HL-60 (cell line): ENCODE measurements at regions not wholly inside any gene's neighbourhood (a gene's known extent, or its start where the extent isn't known, plus 50 kb on each side); places are given as distances from the start of the nearest gene placed in this dataset.

Experiments used
- DNase-seq, 2 experiments: peaks; one replicate each; pipeline ENCODE4 v3.0.0-alpha.2; 2010 to 2020; ENCODE audit warnings: low read depth in 1 of 2, low spot score in 1 of 2
- H3K27ac ChIP-seq: fragments of 250-450 bp; sonication (Bioruptor Pico); replicated peaks from 2 replicates; pipeline ENCODE4 v1.5.1; 2020; ENCODE audit warnings: mild to moderate bottlenecking, moderate library complexity
- H3K27me3 ChIP-seq: fragments of 250-450 bp; sonication (Bioruptor Pico); 2 replicates; pipeline ENCODE4 v1.5.1; 2021; ENCODE audit warnings: mild to moderate bottlenecking, moderate library complexity; ENCODE audit not compliant: insufficient read depth, poor library complexity, severe bottlenecking
- H3K4me3 ChIP-seq: replicated peaks from 2 replicates; pipeline ENCODE4 v1.5.1; 2011; ENCODE audit warnings: mild to moderate bottlenecking, control low read depth, low read length; ENCODE audit not compliant: insufficient read depth
- GABPA ChIP-seq: IDR thresholded peaks from 2 replicates; pipeline ENCODE4 v1.6.1; 2012; ENCODE audit warnings: low read depth
- POLR2AphosphoS5 ChIP-seq: IDR thresholded peaks from 2 replicates; pipeline ENCODE4 v1.6.1; 2012; ENCODE audit warnings: low read depth
- SPI1 ChIP-seq: IDR thresholded peaks from 2 replicates; pipeline ENCODE4 v1.6.1; 2012; ENCODE audit warnings: low read depth, mild to moderate bottlenecking, borderline replicate concordance
- TF ChIP-seq, protein P1 (sequence below): IDR thresholded peaks from one replicate; pipeline ENCODE4 v1.5.1; 2011; ENCODE audit warnings: low read length, control low read depth, inconsistent platforms; ENCODE audit not compliant: insufficient read depth
- TF ChIP-seq, protein P2 (sequence below): IDR thresholded peaks from 2 replicates; pipeline ENCODE4 v1.6.1; 2012; ENCODE audit warnings: low read depth; ENCODE audit not compliant: insufficient replicate concordance

DNA sequence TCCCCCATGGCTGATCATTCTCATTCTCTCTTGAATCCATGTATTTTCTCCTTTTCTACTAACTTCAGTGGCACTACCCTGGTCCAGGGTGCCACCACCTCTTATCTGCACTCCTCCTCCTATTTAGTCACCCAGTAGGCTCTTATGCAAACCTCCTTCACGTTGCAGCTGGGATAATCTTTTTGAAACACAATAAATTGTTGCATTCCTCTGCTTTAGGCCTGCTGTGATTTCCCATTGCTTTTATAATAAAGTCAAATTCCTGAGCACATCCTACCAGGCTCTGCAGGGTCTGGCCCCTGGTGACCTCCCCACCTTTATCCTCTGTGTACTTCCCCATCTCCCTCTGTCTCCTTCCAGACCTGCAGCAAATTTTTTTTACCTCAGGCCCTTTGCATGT, 112.7 kb upstream of the KIAA1217 start:
- Histone ChIP-seq H3K27ac (no peak overlapping the region), H3K4me3 (no peak overlapping the region), H3K27me3 (no peaks in the 10 kb centered on the region)
- TF ChIP-seq SPI1 (no peak), POLR2AphosphoS5 (no peak), GABPA (no peak)
- TF ChIP-seq, protein P1, sequence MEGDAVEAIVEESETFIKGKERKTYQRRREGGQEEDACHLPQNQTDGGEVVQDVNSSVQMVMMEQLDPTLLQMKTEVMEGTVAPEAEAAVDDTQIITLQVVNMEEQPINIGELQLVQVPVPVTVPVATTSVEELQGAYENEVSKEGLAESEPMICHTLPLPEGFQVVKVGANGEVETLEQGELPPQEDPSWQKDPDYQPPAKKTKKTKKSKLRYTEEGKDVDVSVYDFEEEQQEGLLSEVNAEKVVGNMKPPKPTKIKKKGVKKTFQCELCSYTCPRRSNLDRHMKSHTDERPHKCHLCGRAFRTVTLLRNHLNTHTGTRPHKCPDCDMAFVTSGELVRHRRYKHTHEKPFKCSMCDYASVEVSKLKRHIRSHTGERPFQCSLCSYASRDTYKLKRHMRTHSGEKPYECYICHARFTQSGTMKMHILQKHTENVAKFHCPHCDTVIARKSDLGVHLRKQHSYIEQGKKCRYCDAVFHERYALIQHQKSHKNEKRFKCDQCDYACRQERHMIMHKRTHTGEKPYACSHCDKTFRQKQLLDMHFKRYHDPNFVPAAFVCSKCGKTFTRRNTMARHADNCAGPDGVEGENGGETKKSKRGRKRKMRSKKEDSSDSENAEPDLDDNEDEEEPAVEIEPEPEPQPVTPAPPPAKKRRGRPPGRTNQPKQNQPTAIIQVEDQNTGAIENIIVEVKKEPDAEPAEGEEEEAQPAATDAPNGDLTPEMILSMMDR: no peak
- TF ChIP-seq, protein P2, sequence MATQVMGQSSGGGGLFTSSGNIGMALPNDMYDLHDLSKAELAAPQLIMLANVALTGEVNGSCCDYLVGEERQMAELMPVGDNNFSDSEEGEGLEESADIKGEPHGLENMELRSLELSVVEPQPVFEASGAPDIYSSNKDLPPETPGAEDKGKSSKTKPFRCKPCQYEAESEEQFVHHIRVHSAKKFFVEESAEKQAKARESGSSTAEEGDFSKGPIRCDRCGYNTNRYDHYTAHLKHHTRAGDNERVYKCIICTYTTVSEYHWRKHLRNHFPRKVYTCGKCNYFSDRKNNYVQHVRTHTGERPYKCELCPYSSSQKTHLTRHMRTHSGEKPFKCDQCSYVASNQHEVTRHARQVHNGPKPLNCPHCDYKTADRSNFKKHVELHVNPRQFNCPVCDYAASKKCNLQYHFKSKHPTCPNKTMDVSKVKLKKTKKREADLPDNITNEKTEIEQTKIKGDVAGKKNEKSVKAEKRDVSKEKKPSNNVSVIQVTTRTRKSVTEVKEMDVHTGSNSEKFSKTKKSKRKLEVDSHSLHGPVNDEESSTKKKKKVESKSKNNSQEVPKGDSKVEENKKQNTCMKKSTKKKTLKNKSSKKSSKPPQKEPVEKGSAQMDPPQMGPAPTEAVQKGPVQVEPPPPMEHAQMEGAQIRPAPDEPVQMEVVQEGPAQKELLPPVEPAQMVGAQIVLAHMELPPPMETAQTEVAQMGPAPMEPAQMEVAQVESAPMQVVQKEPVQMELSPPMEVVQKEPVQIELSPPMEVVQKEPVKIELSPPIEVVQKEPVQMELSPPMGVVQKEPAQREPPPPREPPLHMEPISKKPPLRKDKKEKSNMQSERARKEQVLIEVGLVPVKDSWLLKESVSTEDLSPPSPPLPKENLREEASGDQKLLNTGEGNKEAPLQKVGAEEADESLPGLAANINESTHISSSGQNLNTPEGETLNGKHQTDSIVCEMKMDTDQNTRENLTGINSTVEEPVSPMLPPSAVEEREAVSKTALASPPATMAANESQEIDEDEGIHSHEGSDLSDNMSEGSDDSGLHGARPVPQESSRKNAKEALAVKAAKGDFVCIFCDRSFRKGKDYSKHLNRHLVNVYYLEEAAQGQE: no peak
- DNase-seq: no peak

- DNase-seq: no peak
- H3K27me3 ChIP-seq: no peaks in the 10 kb centered on the region
Measured at GRCh38 chr10:24097751-24098207, 111.2 kb upstream of the KIAA1217 start.

GRCh38 chr10:24104895-24105294, 104.0 kb upstream of the KIAA1217 start:
- Histone ChIP-seq H3K27me3 (no peaks in the 10 kb centered on the region), H3K4me3 (no peak overlapping the region), H3K27ac (no peak overlapping the region)
- no peak for DNase-seq
- no peak for TF ChIP-seq SPI1
- TF ChIP-seq GABPA: no peak
- TF ChIP-seq, protein P1: no peak
- no peak for TF ChIP-seq POLR2AphosphoS5
- TF ChIP-seq, protein P2: no peak

More at GRCh38 chr10:24097751-24098207, 111.2 kb upstream of the KIAA1217 start:
- TF ChIP-seq POLR2AphosphoS5: no peak
- no peak overlapping the region for H3K27ac ChIP-seq
- no peak overlapping the region for H3K4me3 ChIP-seq

DNA sequence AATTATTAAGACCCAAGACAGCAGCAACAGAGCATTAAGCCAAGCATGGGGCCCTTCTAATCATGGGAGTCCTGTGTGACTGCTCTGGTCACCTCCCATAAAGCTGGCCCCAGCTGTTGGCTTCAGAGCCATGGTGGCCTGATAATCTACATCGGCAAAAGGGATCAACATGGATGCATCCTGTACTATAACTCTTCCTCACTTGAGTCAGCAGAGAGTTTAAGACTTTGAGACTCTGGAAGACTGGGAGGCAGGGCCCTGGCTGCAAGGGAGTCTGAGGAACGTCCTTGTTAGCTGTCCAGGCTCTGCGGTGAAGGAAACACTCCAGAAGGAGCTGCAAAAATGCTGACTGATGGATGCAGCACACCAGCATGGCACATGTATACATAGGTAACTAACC, 95.0 kb upstream of the KIAA1217 start:
- TF ChIP-seq POLR2AphosphoS5: no peak
- TF ChIP-seq, protein P1: no peak
- TF ChIP-seq, protein P2: no peak
- TF ChIP-seq SPI1: no peak
- TF ChIP-seq GABPA: no peak
- no peak for DNase-seq
- Histone ChIP-seq H3K27me3 (no peaks in the 10 kb centered on the region), H3K27ac (no peak overlapping the region), H3K4me3 (no peak overlapping the region)
